Panc1 (cell line): ENCODE measurements at regions not wholly inside any gene's neighbourhood (a gene's known extent, or its start where the extent isn't known, plus 50 kb on each side); places are given as distances from the start of the nearest gene placed in this dataset.

Experiments
- CTCF ChIP-seq: fragments of 450-650 bp; IDR thresholded peaks from 2 replicates; pipeline ENCODE4 v1.5.1; 2017; ENCODE audit warnings: mild to moderate bottlenecking
- POLR2AphosphoS5 ChIP-seq: IDR thresholded peaks from 2 replicates; pipeline ENCODE4 v1.6.1; 2012; ENCODE audit warnings: mild to moderate bottlenecking, low read depth, low read length, moderate library complexity
- REST ChIP-seq, 2 experiments: IDR thresholded peaks; 2 replicates each; pipeline ENCODE4 v1.6.1; 2011 to 2012; ENCODE audit warnings: low read depth in 2 of 2, control low read depth in 1 of 2, low read length in 1 of 2, mild to moderate bottlenecking in 1 of 2, moderate library complexity in 1 of 2; ENCODE audit not compliant: insufficient read depth in 1 of 2
- TCF7L2 ChIP-seq: IDR thresholded peaks from 2 replicates; pipeline ENCODE4 v1.6.1; 2011; ENCODE audit warnings: mild to moderate bottlenecking, low read depth, low read length, inconsistent platforms

- TF ChIP-seq CTCF (no peak), TCF7L2 (no peak), REST (IDR thresholded peaks at IDR 0.05; ENCODE audit: insufficient read depth in 1 of 2, low read depth in 2 of 2, low read length in 1 of 2) (no peak), POLR2AphosphoS5 (no peak)
Measured at GRCh38 chr2:88853403-88853790, 161.9 kb downstream of the RPIA start.
